ENCODE measurements at regions not wholly inside any gene's neighbourhood (a gene's known extent, or its start where the extent isn't known, plus 50 kb on each side); places are given as distances from the start of the nearest gene placed in this dataset.

DNA sequence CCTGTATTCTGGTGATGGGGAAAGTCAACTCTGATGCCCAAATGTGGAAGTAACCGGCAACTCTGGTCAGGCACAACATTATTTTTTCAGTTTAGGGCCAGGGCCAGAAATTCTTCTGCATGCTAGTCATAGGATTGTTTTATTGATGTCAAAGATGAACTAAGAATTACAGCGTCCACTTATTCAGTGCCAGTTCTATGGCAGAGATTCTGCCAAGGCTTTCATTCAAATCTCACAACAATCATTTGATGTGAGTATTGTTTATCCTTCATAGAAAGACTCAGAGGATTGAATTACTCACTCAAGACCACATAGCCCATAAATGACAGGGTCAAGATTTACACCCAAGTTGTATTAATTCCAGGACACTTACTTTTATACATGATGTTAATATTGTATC lies 87.7 kb downstream of the TMPRSS5 start:
- Mint-ChIP-seq H3K27ac (no peak overlapping the region), H3K27me3 (peaks cover 4 to 14% of the 10 kb centered on the region in 2 donors), H3K4me1 (no peaks in the 10 kb centered on the region), H3K4me3 (no peak overlapping the region), H3K9me3 (peaks cover 0 to 6% (median 3%) of the 10 kb centered on the region in 5 donors), H3K36me3 (no peaks in the 10 kb centered on the region)
- H3K36me3 ChIP-seq (ENCODE audit: insufficient read depth, low read length), result no peaks in the 10 kb centered on the region
- DNase-seq, result no peak
- H3K9me3 ChIP-seq (ENCODE audit: low read length), result no peaks in the 10 kb centered on the region
- CTCF ChIA-PET, result no interaction called here
- POLR2A ChIA-PET, result no interaction called here
- no peaks in the 10 kb centered on the region for H3K27me3 ChIP-seq (ENCODE audit: insufficient read depth, low read length, poor library complexity, severe bottlenecking)
- no peak overlapping the region for H3K27ac ChIP-seq (ENCODE audit: low read depth, low read length)
- no peaks in the 10 kb centered on the region for H3K4me1 ChIP-seq (ENCODE audit: insufficient read depth, low read length)
- no peak overlapping the region for H3K4me3 ChIP-seq (ENCODE audit: low read length)

DNA sequence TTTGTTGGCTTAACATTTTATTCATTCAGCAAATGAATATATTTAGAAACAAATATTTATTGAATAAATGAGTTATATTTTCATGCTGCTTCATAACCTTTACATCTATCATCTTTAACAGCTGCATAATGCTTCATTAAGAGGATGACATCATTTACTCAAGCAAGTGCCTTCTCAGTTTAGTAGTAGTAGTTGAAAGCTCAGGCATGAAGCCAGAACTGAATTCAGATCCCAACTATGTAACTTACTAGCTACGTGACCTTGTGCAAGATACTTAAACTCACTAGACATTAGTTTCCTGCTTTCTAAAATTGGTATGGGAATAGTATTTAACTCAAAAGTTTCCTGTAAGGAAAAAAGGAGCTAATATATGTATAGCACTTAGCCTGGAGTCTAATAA lies 90.3 kb downstream of the TMPRSS5 start:
- no peak for DNase-seq
- Mint-ChIP-seq H3K4me1 (no peaks in the 10 kb centered on the region), H3K36me3 (no peaks in the 10 kb centered on the region), H3K9me3 (peaks cover 0 to 6% (median 3%) of the 10 kb centered on the region in 5 donors), H3K4me3 (no peak overlapping the region), H3K27ac (no peak overlapping the region), H3K27me3 (peaks cover 3 to 8% of the 10 kb centered on the region in 2 donors)
- no peaks in the 10 kb centered on the region for H3K36me3 ChIP-seq (ENCODE audit: insufficient read depth, low read length)
- no peak overlapping the region for H3K4me3 ChIP-seq (ENCODE audit: low read length)
- no peaks in the 10 kb centered on the region for H3K4me1 ChIP-seq (ENCODE audit: insufficient read depth, low read length)
- no peak overlapping the region for H3K27ac ChIP-seq (ENCODE audit: low read depth, low read length)
- ChIA-PET POLR2A (no interaction called here), CTCF (no interaction called here)
- H3K9me3 ChIP-seq (ENCODE audit: low read length), result no peaks in the 10 kb centered on the region
- no peaks in the 10 kb centered on the region for H3K27me3 ChIP-seq (ENCODE audit: insufficient read depth, low read length, poor library complexity, severe bottlenecking)

DNA sequence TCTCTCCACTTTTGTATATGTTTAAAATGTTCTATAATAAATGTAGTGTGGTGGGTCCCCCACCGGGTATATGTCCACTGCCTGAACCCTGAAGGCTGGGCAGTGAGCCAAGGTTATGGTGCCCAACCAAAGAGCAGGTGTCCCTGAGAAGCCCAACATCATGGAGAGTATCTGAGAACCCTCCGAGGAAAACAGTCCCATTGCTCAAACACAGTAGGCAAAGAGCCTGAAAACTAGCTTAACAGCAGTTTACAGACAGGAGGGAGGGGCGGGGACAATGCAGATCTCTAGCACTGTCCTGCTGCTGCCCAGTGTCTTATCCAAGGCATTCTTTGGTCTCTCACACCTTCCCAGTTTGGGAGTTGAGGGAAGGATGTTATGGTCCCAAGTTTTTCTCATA lies 91.0 kb downstream of the TMPRSS5 start:
- H3K4me3 Mint-ChIP-seq, result no peak overlapping the region
- CTCF ChIA-PET, result no interaction called here
- no peak for DNase-seq
- peaks cover 3 to 8% of the 10 kb centered on the region in 2 donors for H3K27me3 Mint-ChIP-seq
- Histone ChIP-seq H3K36me3 (ENCODE audit: insufficient read depth, low read length) (no peaks in the 10 kb centered on the region), H3K27ac (ENCODE audit: low read depth, low read length) (no peak overlapping the region), H3K4me3 (ENCODE audit: low read length) (no peak overlapping the region), H3K9me3 (ENCODE audit: low read length) (no peaks in the 10 kb centered on the region), H3K4me1 (ENCODE audit: insufficient read depth, low read length) (no peaks in the 10 kb centered on the region), H3K27me3 (ENCODE audit: insufficient read depth, low read length, poor library complexity, severe bottlenecking) (no peaks in the 10 kb centered on the region)
- peak overlapping the region in 1 of 8 donors; percentile 36 for H3K27ac Mint-ChIP-seq
- POLR2A ChIA-PET, result no interaction called here
- no peaks in the 10 kb centered on the region for H3K36me3 Mint-ChIP-seq
- no peaks in the 10 kb centered on the region for H3K4me1 Mint-ChIP-seq
- peaks cover 0 to 6% (median 3%) of the 10 kb centered on the region in 5 donors for H3K9me3 Mint-ChIP-seq

DNA sequence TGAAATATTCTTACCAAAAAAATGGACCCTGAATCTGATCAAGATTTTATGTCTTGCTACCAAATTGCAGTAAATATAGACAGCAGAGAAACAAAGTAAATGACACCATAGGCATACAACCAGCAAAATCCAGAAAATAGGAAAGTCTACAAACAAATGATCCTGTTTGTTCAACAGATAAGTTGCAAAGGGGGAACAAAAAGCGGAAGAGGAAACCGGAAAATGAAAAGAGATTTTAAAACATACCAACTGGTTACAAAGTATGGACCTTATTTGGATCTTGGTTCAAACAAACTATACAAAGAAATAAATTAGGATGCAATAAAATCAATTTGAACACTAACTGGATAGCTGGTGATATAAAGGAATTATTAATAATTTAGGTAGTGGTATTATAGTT lies 92.0 kb downstream of the TMPRSS5 start:
- no peaks in the 10 kb centered on the region for H3K9me3 ChIP-seq (ENCODE audit: low read length)
- H3K27me3 ChIP-seq (ENCODE audit: insufficient read depth, low read length, poor library complexity, severe bottlenecking), result no peaks in the 10 kb centered on the region
- no peaks in the 10 kb centered on the region for H3K36me3 Mint-ChIP-seq
- peak overlapping the region in 1 of 8 donors; percentile 61 for H3K27ac Mint-ChIP-seq
- ChIA-PET CTCF (no interaction called here), POLR2A (no interaction called here)
- H3K27ac ChIP-seq (ENCODE audit: low read depth, low read length), result peak overlapping the region; percentile 1
- H3K9me3 Mint-ChIP-seq, result peaks cover 0 to 2% (median 0%) of the 10 kb centered on the region in 5 donors
- no peaks in the 10 kb centered on the region for H3K36me3 ChIP-seq (ENCODE audit: insufficient read depth, low read length)
- peaks cover 3 to 8% of the 10 kb centered on the region in 2 donors for H3K27me3 Mint-ChIP-seq
- H3K4me1 ChIP-seq (ENCODE audit: insufficient read depth, low read length), result no peaks in the 10 kb centered on the region
- no peak for DNase-seq
- no peaks in the 10 kb centered on the region for H3K4me1 Mint-ChIP-seq
- no peak overlapping the region for H3K4me3 ChIP-seq (ENCODE audit: low read length)
- H3K4me3 Mint-ChIP-seq, result no peak overlapping the region

DNA sequence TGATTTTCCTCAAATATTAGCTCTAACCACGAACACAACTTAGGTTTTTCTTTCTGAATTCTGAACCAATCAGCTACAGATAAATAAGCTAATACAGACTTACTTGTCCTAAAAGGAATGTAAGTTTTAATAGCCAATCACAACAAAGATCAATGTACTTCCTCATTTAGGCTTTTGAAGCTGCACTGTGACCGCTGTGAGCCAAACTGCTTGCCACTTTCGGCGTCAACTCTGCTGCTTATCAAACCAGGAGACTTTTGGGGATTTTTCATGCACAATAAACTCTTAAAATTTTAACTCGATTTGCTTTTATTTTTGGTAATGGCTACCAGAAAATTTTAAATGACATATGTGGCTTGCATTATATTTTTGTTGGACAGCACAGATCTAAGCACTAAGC lies 92.5 kb downstream of the TMPRSS5 start:
- Mint-ChIP-seq H3K4me3 (no peak overlapping the region), H3K27ac (no peak overlapping the region), H3K27me3 (peaks cover 3 to 8% of the 10 kb centered on the region in 2 donors), H3K4me1 (no peaks in the 10 kb centered on the region), H3K36me3 (no peaks in the 10 kb centered on the region), H3K9me3 (no peaks in the 10 kb centered on the region)
- Histone ChIP-seq H3K9me3 (ENCODE audit: low read length) (no peaks in the 10 kb centered on the region), H3K4me1 (ENCODE audit: insufficient read depth, low read length) (no peaks in the 10 kb centered on the region), H3K27ac (ENCODE audit: low read depth, low read length) (peak overlapping the region; percentile 1), H3K4me3 (ENCODE audit: low read length) (no peak overlapping the region), H3K36me3 (ENCODE audit: insufficient read depth, low read length) (no peaks in the 10 kb centered on the region), H3K27me3 (ENCODE audit: insufficient read depth, low read length, poor library complexity, severe bottlenecking) (no peaks in the 10 kb centered on the region)
- DNase-seq, result no peak
- ChIA-PET CTCF (no interaction called here), POLR2A (no interaction called here)

DNA sequence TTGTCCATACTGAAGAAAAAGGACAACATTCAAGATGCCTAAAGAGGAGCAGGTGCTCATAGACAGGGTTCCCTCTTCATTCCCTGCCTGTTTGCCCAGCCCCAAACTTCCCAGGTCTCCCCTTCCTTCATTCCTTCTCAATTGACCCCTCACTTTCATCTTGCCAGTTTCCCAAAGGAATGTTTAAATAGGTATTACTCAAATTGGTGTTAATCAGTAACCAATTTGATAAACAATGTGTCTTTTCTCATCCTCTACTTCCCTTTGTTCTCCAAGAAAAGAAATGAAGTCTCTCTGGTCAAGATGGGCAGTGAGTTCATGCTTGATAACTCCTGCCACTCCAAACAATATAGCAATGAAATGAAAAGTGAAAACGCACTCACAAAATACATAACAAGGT lies 101.9 kb downstream of the TMPRSS5 start:
- Mint-ChIP-seq H3K4me3 (no peak overlapping the region), H3K36me3 (no peaks in the 10 kb centered on the region), H3K9me3 (peaks cover 0 to 7% (median 3%) of the 10 kb centered on the region in 5 donors), H3K27me3 (peaks cover 2 to 8% of the 10 kb centered on the region in 2 donors), H3K27ac (no peak overlapping the region), H3K4me1 (no peaks in the 10 kb centered on the region)
- no peaks in the 10 kb centered on the region for H3K27me3 ChIP-seq (ENCODE audit: insufficient read depth, low read length, poor library complexity, severe bottlenecking)
- POLR2A ChIA-PET, result no interaction called here
- H3K4me3 ChIP-seq (ENCODE audit: low read length), result no peak overlapping the region
- CTCF ChIA-PET, result no interaction called here
- no peaks in the 10 kb centered on the region for H3K9me3 ChIP-seq (ENCODE audit: low read length)
- H3K4me1 ChIP-seq (ENCODE audit: insufficient read depth, low read length), result no peaks in the 10 kb centered on the region
- H3K27ac ChIP-seq (ENCODE audit: low read depth, low read length), result no peak overlapping the region
- no peak for DNase-seq
- H3K36me3 ChIP-seq (ENCODE audit: insufficient read depth, low read length), result no peaks in the 10 kb centered on the region

DNA sequence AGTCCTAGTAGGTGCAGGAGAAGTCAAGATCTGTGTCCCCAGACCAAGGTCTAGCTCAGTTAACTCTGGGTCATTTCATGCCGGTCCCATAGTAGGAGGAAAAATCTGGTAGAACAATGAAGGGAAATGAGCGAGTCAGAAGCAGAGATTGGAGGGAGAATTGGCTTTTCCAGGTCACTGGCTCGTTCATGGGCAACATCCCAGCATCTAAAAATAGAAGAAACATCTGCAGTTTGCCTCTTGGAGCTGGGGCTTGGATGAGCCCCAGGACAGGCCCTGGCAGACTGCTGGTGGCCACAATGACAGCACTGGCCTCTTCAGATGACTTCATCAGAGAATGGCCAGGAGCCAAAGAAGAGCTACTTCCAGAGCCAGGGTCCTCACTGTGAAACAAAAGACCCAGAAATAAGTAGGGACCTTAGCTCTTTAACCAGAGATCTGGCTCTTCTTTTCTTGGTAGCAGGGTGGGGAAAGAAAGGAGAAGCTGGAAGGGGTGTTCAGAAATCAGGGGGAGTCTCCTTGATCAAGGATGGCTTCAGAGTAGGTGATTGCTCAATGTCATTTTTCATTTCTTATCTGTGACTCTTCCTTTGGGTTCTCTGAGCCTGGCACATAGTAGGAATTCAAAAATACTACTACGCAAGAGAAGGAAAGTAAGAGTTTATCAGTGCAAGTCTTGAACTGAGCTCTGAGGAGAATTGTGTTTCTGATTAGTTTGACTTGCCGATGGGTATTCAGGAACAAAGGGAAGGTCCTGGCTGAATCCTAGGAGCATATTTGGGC lies 102.6 kb downstream of the TMPRSS5 start:
- ChIA-PET POLR2A (no interaction called here), CTCF (no interaction called here)
- no peak overlapping the region for H3K27ac Mint-ChIP-seq
- H3K4me3 Mint-ChIP-seq, result no peak overlapping the region
- no peak for DNase-seq
- Histone ChIP-seq H3K4me3 (ENCODE audit: low read length) (no peak overlapping the region), H3K27me3 (ENCODE audit: insufficient read depth, low read length, poor library complexity, severe bottlenecking) (no peaks in the 10 kb centered on the region), H3K36me3 (ENCODE audit: insufficient read depth, low read length) (no peaks in the 10 kb centered on the region), H3K9me3 (ENCODE audit: low read length) (no peaks in the 10 kb centered on the region), H3K4me1 (ENCODE audit: insufficient read depth, low read length) (no peaks in the 10 kb centered on the region), H3K27ac (ENCODE audit: low read depth, low read length) (no peak overlapping the region)
- peaks cover 4 to 12% of the 10 kb centered on the region in 2 donors for H3K27me3 Mint-ChIP-seq
- peaks cover 0 to 7% (median 3%) of the 10 kb centered on the region in 5 donors for H3K9me3 Mint-ChIP-seq
- H3K36me3 Mint-ChIP-seq, result no peaks in the 10 kb centered on the region
- no peaks in the 10 kb centered on the region for H3K4me1 Mint-ChIP-seq

DNA sequence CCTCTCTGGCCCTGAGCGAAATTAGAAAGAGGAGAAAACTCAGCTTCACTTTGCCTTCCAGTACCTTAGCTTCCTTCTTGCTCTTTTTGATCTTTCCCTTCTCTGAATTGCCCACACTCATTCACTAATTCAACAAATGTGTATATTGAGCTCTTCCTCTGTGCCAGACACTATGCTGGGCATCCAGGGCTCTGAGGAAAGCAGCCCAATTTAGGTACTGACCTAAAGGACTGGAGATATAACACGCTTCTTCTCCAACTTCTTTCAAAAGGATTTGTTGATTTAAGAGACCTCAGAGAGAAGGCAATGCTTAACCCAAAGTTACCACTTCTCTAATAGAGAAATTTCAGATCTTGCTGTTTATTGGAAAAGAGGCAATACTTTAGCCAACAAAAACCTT lies 103.6 kb downstream of the TMPRSS5 start:
- Histone ChIP-seq H3K4me1 (ENCODE audit: insufficient read depth, low read length) (no peaks in the 10 kb centered on the region), H3K27ac (ENCODE audit: low read depth, low read length) (no peak overlapping the region), H3K4me3 (ENCODE audit: low read length) (no peak overlapping the region), H3K36me3 (ENCODE audit: insufficient read depth, low read length) (no peaks in the 10 kb centered on the region), H3K27me3 (ENCODE audit: insufficient read depth, low read length, poor library complexity, severe bottlenecking) (no peaks in the 10 kb centered on the region), H3K9me3 (ENCODE audit: low read length) (no peaks in the 10 kb centered on the region)
- ChIA-PET POLR2A (no interaction called here), CTCF (no interaction called here)
- peaks cover 0 to 7% (median 3%) of the 10 kb centered on the region in 5 donors for H3K9me3 Mint-ChIP-seq
- no peaks in the 10 kb centered on the region for H3K4me1 Mint-ChIP-seq
- DNase-seq, result no peak
- no peak overlapping the region for H3K27ac Mint-ChIP-seq
- peaks cover 4 to 20% of the 10 kb centered on the region in 2 donors for H3K27me3 Mint-ChIP-seq
- H3K4me3 Mint-ChIP-seq, result no peak overlapping the region
- no peaks in the 10 kb centered on the region for H3K36me3 Mint-ChIP-seq

Measured in CD8-positive, alpha-beta memory T cell (primary cell).